ENCODE measurements at regions not wholly inside any gene's neighbourhood (a gene's known extent, or its start where the extent isn't known, plus 50 kb on each side); places are given as distances from the start of the nearest gene placed in this dataset.
"Not testable (repeated sequence)": the region's sequence is repeated elsewhere in the genome, so short reads cannot be mapped to it uniquely, and the experiment has no call there.

- no peak for DNase-seq
These were observed 811.8 kb downstream of the UQCRFS1 start for GRCh38 chr19:28400953-28401671.

- no peak for DNase-seq
These were observed 813.8 kb downstream of the UQCRFS1 start for GRCh38 chr19:28399187-28399586.

DNA sequence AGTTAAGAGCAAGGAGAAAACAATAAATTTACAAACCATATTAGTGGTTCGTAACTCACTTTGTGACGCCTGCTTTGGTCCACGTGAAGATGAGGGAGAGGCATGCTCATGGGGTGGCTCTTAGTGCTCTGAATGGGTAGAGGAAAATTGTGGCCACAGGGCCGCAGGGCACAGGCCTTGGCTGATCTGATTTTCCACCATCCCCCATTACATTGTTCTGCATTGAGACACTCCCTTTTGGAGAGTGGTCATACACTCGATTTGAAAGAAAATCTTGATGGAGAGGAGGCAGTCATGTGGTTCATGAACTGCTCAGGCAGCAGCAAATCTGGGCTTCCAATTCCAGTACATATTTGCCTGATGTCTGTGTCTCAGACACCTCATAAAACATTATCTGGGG, 815.2 kb downstream of the UQCRFS1 start:
- DNase-seq: no peak

DNA sequence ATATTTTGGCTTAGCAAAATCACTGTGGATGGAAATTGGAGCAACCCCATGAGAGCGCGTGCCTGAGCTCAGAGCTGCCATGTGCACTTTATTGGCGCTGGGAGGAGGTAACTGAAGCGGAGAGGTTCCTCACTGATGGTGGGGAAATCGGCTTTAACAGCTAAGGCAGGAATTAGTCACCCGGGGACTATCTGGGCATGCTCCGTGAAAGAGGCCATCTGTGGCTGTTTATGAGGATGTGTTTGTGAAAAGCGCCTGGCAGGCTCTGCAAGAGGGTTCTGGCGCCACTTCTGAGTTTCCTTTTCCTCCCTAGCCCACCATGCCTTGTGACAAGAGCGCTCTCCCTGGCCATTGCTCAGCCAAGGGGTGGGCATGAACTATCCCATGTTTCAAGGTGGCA, 815.6 kb downstream of the UQCRFS1 start:
- no peak for DNase-seq

DNA sequence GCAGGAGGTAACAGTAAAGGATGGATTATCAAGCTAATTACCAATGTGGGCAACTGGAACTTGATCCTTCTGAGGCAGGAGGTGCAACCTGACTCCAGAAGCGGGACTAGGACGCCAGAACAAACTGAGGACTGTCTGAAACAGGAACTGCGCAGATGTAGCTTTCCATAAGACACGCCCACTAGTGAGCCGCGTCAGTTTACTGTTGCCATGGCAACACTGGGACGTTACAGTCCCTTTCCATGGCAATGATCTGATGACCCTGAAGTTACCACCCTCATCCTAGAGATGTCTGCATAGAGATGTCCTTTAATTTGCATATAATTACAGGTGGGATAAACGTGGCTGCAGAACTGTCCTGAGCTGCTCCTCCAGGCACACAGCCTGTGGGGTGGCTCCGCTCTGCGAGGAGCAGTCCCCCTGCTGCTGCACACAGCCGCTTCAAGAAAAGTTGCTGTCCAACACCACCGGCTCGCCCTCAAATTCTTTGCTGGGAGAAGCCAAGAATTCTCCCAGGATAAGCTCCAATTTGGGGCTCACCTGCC, 816.6 kb downstream of the UQCRFS1 start:
- DNase-seq: no peak

GRCh38 chr19:28394725-28395124, 818.2 kb downstream of the UQCRFS1 start:
- no peak for DNase-seq

DNA sequence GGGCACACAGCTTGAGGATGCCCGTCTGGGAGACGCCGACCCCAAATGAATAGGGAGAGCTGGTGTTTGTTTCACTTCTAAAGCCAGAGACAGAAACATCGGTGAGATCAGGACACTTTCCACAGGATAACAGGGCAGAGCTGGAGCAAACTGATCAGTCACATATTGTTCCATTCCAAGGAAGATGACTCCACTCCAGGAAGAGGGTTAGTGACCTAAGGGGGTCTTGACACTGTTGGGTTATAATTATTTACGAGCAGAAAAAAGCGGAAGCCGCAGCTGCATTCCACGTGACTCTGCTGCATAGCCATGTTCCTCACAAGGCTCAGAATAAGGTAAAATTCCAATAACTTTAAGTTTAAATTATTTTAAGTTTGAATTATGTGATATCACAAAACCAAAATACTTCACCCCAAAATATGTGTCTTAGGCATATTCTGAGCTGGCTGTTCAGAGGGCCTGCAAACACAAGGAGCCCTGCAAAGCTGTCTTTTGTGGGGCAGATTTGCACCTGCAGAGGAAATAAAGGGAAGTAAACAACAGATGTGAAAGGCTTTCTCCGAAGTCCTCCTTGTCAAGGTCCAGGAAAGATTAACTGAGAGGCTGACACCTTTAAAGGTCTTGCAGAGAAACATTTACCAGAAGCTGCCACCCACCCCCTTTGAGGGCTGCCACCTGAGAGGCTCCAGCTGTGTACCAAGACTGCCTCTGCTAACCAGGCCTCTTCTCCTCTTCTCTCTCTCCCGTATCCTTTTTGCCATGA, 819.2 kb downstream of the UQCRFS1 start:
- no peak for DNase-seq

GRCh38 chr19:28388988-28389387, 824.0 kb downstream of the UQCRFS1 start:
- no peak for DNase-seq

DNA sequence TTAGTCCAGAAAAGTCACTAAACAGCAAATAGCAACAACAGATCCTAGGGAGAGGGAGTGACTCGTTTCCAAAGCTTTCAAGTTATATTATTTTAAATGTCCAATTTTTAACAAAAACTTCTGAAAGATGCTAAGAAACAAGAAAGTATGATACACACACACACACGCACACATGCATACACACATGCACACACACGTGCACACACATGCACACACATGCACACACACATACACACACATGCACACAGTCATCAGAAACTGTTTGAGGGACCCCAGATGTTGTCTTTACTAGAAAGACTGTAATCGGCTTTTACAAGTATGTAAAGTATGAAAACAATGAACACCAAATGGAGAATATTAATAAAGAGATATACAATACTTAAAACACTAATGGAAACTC, 825.4 kb downstream of the UQCRFS1 start:
- DNase-seq: no peak

DNA sequence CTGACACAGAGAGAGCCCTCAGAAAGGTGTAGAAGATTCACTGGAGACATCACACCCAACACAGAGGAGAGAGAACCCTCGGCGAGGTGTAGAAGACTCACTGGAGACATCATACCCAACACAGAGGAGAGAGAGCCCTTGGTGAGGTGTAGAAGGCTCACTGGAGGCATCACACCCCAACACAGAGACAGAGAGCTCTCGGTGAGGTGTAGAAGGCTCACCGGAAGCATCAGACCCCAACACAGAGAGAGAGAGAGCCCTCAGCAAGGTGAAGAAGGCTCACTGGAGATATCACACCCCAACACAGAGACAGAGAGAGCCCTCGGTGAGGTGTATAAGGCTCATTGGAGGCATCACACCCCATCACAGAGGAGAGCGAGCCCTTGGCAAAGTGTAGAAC, 826.5 kb downstream of the UQCRFS1 start:
- DNase-seq: no peak

DNA sequence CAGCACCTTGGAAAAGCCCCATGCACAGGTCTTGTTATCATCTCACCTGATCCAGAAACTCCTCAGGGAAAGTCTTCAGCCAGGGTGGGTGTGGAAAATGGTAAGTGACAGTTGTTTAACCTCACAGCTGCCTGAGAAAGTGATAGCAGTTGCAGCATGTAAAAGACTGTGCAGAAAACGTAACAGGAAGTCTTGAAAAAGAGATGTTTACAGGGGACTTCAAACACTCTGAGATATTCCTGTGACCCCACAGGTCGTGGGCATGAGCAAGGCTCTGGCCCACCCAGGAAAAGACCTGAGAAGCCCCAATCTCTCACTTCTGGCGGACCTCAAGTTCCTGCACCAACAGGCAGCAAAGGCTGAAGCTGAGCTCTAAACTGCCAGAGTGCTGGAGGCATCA, 826.9 kb downstream of the UQCRFS1 start:
- DNase-seq: no peak

DNA sequence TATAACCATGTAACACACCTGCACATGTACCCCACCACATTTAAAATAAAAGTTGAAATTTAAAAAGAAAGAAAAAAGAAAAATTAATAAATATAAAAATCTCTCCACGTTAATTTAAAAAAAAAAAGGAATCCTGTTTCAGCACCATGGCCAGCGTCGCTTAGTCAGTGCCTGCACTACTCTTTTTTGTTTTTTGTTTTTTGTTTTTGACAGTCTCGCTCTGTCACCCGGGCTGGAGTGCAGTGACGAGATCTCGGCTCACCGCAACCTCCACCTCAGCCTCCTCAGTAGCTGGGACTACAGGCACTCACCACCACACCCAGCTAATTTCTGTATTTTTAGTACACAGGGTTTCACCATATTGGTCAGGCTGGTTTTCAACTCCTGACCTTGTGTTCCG, 835.9 kb downstream of the UQCRFS1 start:
- DNase-seq: peak; percentile 13

DNA sequence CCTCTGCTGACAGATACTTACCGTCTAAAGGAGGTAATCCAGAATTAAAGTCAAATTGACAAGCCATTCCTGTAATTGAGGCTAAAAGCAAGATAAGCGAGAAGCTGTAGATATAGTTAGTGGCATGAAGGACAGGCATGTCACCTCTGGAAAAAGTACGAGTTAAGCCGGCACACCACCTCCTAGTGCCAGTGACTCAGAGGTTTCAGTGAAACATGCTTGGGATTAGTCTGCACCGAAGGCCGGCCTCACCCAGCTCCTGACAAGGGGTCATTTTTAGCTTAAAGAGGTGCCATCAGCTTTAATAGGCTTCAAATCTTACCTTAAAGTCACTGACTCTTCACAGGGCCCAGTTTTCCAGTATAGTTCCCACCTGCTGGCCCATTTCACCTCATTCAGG, 838.0 kb downstream of the UQCRFS1 start:
- no peak for DNase-seq

DNA sequence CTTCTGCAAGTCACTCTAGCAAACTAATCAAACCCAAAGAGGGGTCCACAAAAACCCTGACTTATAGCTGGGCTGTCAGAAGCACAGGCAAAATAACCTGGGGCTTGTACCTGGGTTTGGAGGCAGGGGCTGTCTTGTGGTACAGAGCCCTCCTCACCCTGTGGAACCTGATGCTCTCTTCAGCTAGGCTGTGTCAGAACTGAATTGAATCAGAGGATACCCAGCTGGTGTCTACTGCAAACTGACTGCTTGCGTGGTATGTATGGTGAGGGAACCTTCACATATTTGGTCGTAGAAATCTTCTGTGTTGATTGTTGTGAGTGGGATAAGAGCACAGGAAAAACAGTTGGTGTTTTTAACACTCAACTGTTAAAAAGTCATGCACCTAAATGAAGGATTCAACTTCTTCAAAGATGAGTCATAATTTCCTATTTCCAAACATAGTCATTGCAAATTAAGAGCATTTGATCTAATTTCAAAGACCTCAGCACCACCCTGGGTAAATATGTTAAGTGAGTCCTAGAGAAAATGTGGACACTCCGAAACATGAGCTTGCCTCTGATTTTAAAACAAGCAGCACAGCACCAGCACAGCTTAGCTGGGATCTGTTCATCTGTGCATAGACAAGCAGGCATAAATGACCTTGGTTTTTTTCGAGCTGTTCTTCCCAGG, 840.2 kb downstream of the UQCRFS1 start:
- no peak for DNase-seq

- no peak for DNase-seq
These were observed 845.8 kb downstream of the UQCRFS1 start for GRCh38 chr19:28367146-28367545.

GRCh38 chr19:28363254-28363653, 849.7 kb downstream of the UQCRFS1 start:
- DNase-seq: no peak

GRCh38 chr19:28359431-28360414, 853.2 kb downstream of the UQCRFS1 start:
- DNase-seq: no peak

DNA sequence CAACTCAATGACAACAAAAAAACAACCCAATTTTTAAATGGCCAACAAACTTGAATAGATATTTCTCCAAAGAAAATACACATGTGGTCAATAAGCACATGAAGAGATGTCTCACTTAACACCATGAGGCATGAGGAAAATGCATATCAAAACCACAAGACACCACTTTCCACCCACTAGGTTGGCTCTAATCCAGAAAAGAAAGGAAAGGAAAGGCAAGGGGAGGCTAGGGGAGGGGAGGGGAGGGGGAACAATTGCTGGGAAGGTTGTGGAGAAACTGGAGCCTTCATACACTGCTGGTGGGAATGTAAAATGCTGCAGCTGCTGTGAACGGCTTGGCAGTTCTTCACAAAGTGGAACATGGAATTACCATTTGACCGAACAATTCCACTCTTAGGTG, 854.3 kb downstream of the UQCRFS1 start:
- peak; percentile 42 for DNase-seq

DNA sequence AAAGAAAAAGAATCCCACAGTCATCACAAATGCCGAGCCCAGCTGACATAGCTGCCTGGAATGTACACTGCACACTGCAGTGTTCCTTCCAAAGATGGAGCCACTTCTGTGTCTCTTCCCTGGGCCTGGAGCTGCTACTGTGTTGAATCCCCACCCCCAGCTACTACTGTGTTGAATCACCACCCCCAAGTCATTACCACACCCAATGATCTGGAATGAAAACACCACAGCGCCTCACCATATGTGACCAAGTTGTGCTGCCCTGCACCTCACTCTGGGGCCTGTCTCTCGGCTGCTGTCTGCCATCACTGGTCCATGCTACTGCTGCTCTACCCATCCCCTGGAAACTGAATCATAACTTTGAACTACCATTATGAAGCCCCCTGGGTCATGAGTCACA, 861.2 kb downstream of the UQCRFS1 start:
- DNase-seq: peak; percentile 90

GRCh38 chr19:28351321-28351720, 861.6 kb downstream of the UQCRFS1 start:
- not testable (repeated sequence) for DNase-seq

GRCh38 chr19:28350673-28351072, 862.3 kb downstream of the UQCRFS1 start:
- no peak for DNase-seq

- no peak for DNase-seq
These were observed 862.9 kb downstream of the UQCRFS1 start for GRCh38 chr19:28350037-28350436.
